Left colon (tissue), 2 donors: ENCODE measurements at regions not wholly inside any gene's neighbourhood (a gene's known extent, or its start where the extent isn't known, plus 50 kb on each side); places are given as distances from the start of the nearest gene placed in this dataset.
"Not testable (repeated sequence)": the region's sequence is repeated elsewhere in the genome, so short reads cannot be mapped to it uniquely, and the experiment has no call there.

Experiments
- ATAC-seq: fragments of 200-7000 bp; cut with Tn5 transposase; one replicate; pipeline ENCODE4 v1.9.1; 2020; ENCODE audit warnings: mild to moderate bottlenecking, moderate library complexity
- DNase-seq, 2 donors: peaks; one replicate each; pipeline ENCODE4 v3.0.0-alpha.2; 2020
- intact Hi-C, 2 donors: fragments of 100-400 bp; cut with DNase I in 1 of 2; cut with micrococcal nuclease in 1 of 2; formaldehyde crosslinking; loops; one replicate each; pipeline versions ENCODE4 v1.11.2 to v1.14.0; 2022; cut with DNase I, micrococcal nuclease
- donor health status: DM: no; HTN: no; CAD: no.
- donor health status: DM: yes; HTN: yes; CAD: no.

DNA sequence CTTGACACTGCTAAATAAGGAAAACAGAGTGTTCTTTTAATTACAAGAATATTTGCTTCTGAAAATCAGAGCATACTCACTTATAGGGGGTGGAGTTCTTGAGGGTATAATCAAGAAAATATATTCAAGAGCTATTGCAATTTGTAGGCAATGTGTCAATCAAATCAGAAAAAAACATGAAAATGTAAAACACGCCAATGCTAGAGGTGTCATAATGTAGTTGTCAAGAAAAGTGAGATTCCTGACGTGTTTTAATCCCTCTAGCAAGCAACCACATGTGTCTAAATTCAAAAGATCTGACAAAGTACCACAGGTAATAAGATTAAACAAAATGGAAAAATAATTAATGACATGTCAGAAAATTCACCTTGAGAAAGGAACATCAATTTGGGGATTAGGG lies 1440.7 kb upstream of the RAG2 start:
- ATAC-seq (no peak), DNase-seq (no peak)
- intact Hi-C loops, result no loop called here

GRCh38 chr11:38019072-38019775 lies 1421.2 kb upstream of the RAG2 start:
- DNase-seq (no peak), ATAC-seq (no peak)
- intact Hi-C loops, result no loop called here

- intact Hi-C loops, result no loop called here
- DNase-seq (no peak), ATAC-seq (no peak)
Measured at GRCh38 chr11:38014405-38014804, 1416.4 kb upstream of the RAG2 start.

- ATAC-seq (no peak), DNase-seq (no peak)
- intact Hi-C loops, result no loop called here
Measured at GRCh38 chr11:38013157-38013556, 1415.1 kb upstream of the RAG2 start.

DNA sequence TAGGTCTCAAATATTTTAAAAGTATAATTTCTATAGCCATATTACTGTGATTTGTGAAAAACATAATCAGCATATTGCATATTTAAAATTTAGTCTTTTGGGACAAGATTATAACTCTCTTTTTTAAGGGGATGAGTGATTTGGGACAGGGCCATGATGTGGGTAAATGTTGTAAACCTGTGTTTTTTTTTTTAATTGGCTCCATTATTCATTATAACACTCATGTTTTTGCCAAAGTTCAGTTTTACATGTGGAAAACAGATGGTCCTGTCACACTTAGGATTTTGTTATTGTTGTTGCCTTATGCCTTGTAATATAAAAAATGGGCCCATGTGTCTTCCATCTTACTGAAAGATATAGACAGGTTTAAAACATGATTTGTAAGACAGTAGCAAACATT lies 1413.5 kb upstream of the RAG2 start:
- DNase-seq (no peak), ATAC-seq (no peak)
- intact Hi-C loops, result no loop called here

DNA sequence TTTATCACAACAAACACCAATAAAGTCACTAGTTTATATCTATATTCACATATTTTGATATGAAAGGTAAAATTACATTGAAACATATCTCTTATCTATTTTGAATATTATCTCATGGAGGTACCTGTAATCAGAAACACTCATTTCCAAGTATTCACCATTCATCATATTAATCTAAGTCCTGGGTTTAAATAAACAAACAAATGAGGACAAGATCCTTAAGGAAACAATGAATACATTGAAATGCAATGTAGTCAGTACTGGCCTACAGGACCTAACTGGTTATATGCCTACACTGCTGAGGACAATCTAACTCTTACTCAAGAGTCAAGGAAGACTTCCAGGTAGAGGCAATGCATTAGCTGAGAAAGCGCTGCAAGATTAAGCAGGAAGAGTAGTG lies 1411.9 kb upstream of the RAG2 start:
- DNase-seq (no peak), ATAC-seq (no peak)
- intact Hi-C loops, result no loop called here

GRCh38 chr11:38006466-38006865 lies 1408.4 kb upstream of the RAG2 start:
- DNase-seq (no peak), ATAC-seq (no peak)
- intact Hi-C loops, result no loop called here

DNA sequence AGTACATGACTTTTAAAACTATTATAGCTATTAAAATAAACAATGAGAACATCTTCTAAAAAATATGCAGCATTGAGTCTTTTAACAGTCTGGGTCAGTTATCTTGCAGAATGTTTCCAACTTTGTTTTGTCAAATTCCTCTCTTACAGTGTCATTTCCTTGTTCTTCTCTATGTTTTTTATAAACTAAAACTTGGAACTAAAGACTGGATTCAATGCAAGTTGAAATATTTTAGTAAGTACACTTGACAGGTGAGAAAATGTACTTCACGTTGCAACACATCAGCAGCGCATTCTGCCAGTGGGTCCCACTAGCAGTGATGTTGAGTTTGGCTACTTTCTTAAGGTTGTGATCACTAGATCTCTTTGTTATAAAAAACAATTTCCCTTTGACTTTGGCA lies 1407.6 kb upstream of the RAG2 start:
- ATAC-seq, result no peak
- DNase-seq, result no peak
- intact Hi-C loops, result no loop called here

- ATAC-seq (no peak), DNase-seq (no peak)
- intact Hi-C loops, result no loop called here
Measured at GRCh38 chr11:37999171-37999570, 1401.1 kb upstream of the RAG2 start.

- no peak for ATAC-seq
Measured at GRCh38 chr11:37995886-37996285, 1397.8 kb upstream of the RAG2 start.

DNA sequence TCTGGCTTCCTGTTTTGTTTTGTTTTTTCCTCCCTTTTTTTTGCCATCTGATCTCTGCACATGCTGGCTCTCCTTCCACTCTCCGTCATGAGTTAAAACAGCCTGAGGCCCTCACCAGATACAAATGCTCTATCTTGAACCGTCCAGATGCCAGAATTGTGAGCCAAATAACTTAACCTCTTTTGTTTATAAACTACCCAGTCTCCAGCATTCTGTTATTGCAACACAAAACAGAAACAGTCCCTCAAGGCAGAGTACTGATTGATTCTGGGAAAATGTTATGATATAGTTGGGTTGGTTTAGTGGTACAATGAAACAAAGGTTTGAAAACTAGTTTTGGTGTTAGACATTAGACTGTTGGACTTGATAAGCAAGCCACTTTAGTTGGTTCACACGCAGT lies 1390.0 kb upstream of the RAG2 start:
- no peak for DNase-seq
- no peak for ATAC-seq
- intact Hi-C loops, result no loop called here

More at GRCh38 chr11:37995886-37996285, 1397.8 kb upstream of the RAG2 start:
- no peak for DNase-seq
- intact Hi-C loops, result no loop called here

DNA sequence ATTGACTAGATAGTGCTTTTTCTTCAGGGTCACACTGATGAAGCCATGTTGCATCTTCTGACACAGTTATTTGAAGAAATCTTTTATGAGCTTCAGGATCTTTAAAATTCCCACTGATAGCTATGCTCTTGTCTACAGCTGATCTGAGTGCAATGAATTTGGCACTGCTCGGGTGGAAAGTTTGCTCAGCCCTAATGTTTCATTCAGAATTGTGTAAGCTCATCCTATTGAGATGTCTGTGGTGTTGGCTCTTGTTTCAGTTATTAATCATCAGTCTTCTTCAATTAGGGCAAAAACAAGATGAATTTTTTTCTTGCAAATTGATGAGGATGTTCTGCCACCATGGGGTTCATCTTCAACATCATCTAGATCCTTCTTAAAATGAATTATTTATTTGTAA lies 1387.0 kb upstream of the RAG2 start:
- DNase-seq, result no peak
- intact Hi-C loops, result no loop called here
- no peak for ATAC-seq

- ATAC-seq, result no peak
- intact Hi-C loops, result no loop called here
- DNase-seq, result no peak
Measured at GRCh38 chr11:37978647-37979046, 1380.6 kb upstream of the RAG2 start.

DNA sequence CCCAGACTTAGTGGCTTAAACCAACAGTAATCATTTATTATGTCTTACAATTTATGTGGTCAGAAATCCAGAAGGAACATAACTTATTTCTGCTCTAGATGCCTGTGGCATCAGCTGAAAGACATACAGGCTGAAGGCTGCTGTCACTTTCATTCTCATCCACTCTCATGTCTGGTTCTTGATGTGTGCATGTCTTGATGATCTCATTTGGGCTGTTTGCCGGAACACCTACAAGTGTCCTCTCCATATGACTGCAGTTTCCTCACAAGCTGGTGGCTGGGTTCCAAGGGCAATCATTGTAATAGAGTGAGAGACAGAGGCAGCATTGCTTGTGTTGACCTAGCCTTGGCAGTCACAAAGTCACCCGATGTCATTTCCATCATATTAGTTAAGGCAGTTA lies 1375.9 kb upstream of the RAG2 start:
- DNase-seq (no peak), ATAC-seq (no peak)
- intact Hi-C loops, result no loop called here

DNA sequence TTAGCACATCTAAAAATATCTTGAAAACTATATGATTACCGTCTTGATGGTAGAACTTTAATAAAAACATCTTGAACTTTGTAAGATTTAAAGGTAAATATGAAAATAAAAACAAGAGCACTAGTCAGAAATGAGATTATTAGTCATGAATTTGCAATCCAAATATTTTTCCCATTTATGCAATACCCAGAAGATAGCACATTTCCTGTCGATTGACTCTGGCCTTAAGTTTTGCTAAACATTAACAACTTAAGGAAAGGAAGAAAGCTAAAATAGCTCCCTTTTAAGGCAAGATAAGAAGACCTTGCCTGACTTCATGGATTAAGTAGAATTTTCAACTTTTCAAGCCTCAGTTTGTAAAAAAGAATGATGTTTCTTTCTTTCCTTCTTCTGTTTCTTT lies 1374.7 kb upstream of the RAG2 start:
- intact Hi-C loops, result no loop called here
- ATAC-seq, result no peak
- no peak for DNase-seq

GRCh38 chr11:37969336-37969735 lies 1371.3 kb upstream of the RAG2 start:
- intact Hi-C loops, ATAC-seq, DNase-seq: not testable (repeated sequence)

DNA sequence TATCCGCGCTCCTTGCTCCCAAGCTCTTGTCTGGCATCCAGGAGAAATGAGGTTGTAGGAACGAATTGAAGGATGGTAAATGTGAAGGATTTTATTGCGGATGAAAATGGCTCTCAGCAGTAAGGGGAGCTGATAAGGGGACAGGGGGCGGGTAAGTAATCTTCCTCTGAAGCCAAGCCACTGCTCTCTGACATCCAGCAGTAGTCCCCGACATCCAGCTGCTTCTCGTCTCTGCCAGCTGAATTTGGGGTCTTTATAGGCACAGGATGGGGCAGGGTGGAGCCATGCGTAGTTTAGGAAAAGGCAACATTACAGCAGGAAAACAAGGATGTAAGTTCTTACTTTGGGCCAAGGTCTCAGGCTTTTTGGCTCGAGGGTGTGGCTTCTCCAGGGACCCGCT lies 1370.1 kb upstream of the RAG2 start:
- intact Hi-C loops, result no loop called here
- ATAC-seq, result no peak
- DNase-seq, result no peak

GRCh38 chr11:37967635-37968034 lies 1369.6 kb upstream of the RAG2 start:
- intact Hi-C loops, result no loop called here
- ATAC-seq, result no peak
- no peak for DNase-seq

DNA sequence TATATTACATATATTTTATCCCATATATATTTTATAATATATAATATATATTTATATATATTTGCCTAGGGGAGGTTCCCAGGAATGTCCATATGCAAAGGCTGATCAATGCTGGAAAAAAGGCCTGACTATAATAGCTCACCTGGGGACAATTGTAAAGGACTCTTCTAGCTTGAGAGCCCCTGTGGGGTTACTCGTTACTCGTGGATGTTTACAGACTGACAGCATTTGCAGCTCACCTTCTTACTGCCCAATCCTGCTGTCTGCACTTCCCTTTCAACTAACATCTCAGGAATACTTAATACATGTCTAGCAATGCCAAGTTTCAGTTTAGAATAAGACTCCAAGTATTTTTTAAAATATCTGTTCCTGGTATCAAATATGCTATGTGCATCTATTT lies 1365.4 kb upstream of the RAG2 start:
- intact Hi-C loops, result no loop called here
- DNase-seq (no peak), ATAC-seq (no peak)

GRCh38 chr11:37957717-37958116 lies 1359.7 kb upstream of the RAG2 start:
- DNase-seq (no peak), ATAC-seq (no peak)
- intact Hi-C loops, result no loop called here

DNA sequence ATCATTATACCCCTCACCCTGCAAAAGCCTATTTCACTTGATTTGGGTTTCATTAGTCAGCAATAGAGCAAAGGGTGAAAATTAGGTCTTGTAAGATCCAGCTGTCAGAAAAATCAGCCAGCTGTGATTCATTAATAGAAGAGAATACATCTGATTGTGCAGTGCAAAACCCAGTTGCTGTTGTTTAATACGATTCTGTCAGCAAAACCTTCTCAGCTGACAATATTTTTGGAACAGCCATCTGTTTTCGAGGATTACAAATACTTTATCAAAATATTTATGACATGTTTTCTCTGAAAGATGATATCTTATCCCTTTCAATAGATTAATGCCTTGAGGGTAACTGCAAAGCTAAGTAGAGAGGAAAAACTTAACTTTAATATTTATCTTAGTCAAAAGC lies 1354.0 kb upstream of the RAG2 start:
- no peak for ATAC-seq
- intact Hi-C loops, result loop anchor here in 1 of 2 donors (5.0 kb wide), 1 partner anchor 50 kb away; no protein-coding TSS in a partner anchor

More for the DNA sequence above, 1354.0 kb upstream of the RAG2 start:
- no peak for DNase-seq
